IMR-90 (cell line): ENCODE measurements at regions not wholly inside any gene's neighbourhood (a gene's known extent, or its start where the extent isn't known, plus 50 kb on each side); places are given as distances from the start of the nearest gene placed in this dataset.

Experiments used
- ATAC-seq: fragments of 200-7000 bp; cut with Tn5 transposase; 2 replicates; pipeline ENCODE4 v1.9.1; 2020; ENCODE audit warnings: low read depth, mild to moderate bottlenecking, moderate library complexity
- BruUV-seq: library from RNA; stranded (reverse); fragments of 400-500 nt; replicated peaks from 2 replicates; lab custom pipeline; 2021; lab: Mats Ljungman, UMichigan
- CTCF ChIA-PET: fragments of 300-600 bp; formaldehyde crosslinking; extraction: SDS; loops from one replicate; lab custom pipeline; 2021; ENCODE audit warnings: antibody characterized with exemption; lab: Yijun Ruan, JAX
- POLR2A ChIA-PET: fragments of 300-600 bp; sonication (Branson Sonifier 250); formaldehyde crosslinking; loops from one replicate; lab custom pipeline; 2022; ENCODE audit warnings: antibody characterized with exemption; ENCODE audit not compliant: unreplicated experiment; lab: Charles Lee
- DNase-seq: peaks from one replicate; pipeline ENCODE4 v3.0.0; 2013
- H2AFZ ChIP-seq: replicated peaks from 2 replicates; pipeline ENCODE3; 2013; ENCODE audit warnings: low read length, mild to moderate bottlenecking; ENCODE audit not compliant: poor library complexity
- H2AK5ac ChIP-seq: 2 replicates; pipeline ENCODE4 v1.6.1; 2013; ENCODE audit warnings: low read depth, low read length, inconsistent platforms
- H2AK9ac ChIP-seq: replicated peaks from 2 replicates; pipeline ENCODE3; 2013; ENCODE audit warnings: mild to moderate bottlenecking, low read depth, low read length, moderate library complexity; ENCODE audit not compliant: poor library complexity
- H2BK120ac ChIP-seq: 2 replicates; pipeline ENCODE4 v1.6.1; 2013; ENCODE audit warnings: low read depth, low read length, inconsistent platforms
- H2BK15ac ChIP-seq: 3 replicates; pipeline ENCODE4 v1.6.1; 2013; ENCODE audit warnings: low read depth, low read length, inconsistent platforms
- H2BK20ac ChIP-seq: 2 replicates; pipeline ENCODE4 v1.6.1; 2013; ENCODE audit warnings: low read depth, mild to moderate bottlenecking, inconsistent platforms, low read length, moderate library complexity
- H2BK5ac ChIP-seq: 2 replicates; pipeline ENCODE4 v1.6.1; 2013; ENCODE audit warnings: mild to moderate bottlenecking, low read depth, low read length, inconsistent platforms; ENCODE audit not compliant: poor library complexity, severe bottlenecking
- H3K14ac ChIP-seq: replicated peaks from 2 replicates; pipeline ENCODE4 v1.6.1; 2013; ENCODE audit warnings: low read depth, low read length, inconsistent platforms
- H3K18ac ChIP-seq: 2 replicates; pipeline ENCODE4 v1.6.1; 2013; ENCODE audit warnings: low read depth, low read length, control low read depth
- H3K23ac ChIP-seq: 2 replicates; pipeline ENCODE4 v1.6.1; 2013; ENCODE audit warnings: low read depth, low read length, inconsistent platforms
- H3K27ac ChIP-seq: 2 replicates; pipeline ENCODE4 v1.5.1; 2013; ENCODE audit warnings: mild to moderate bottlenecking, control low read depth, low read length; ENCODE audit not compliant: insufficient read depth
- H3K27me3 ChIP-seq: 2 replicates; pipeline ENCODE4 v1.6.1; 2013; ENCODE audit warnings: low read length; ENCODE audit not compliant: control insufficient read depth, insufficient read depth
- H3K36me3 ChIP-seq: 2 replicates; pipeline ENCODE4 v1.6.1; 2013; ENCODE audit warnings: low read length, mixed read lengths; ENCODE audit not compliant: control insufficient read depth, insufficient read depth
- H3K4ac ChIP-seq: 2 replicates; pipeline ENCODE4 v1.6.1; 2013; ENCODE audit warnings: low read depth, low read length, inconsistent platforms
- H3K4me1 ChIP-seq: 2 replicates; pipeline ENCODE4 v1.6.1; 2013; ENCODE audit warnings: low read length, mixed read lengths; ENCODE audit not compliant: control insufficient read depth, insufficient read depth
- H3K4me2 ChIP-seq: 2 replicates; pipeline ENCODE4 v1.6.1; 2013; ENCODE audit warnings: low read depth, mild to moderate bottlenecking, control low read depth, low read length, moderate library complexity
- H3K4me3 ChIP-seq: 2 replicates; pipeline ENCODE4 v1.5.1; 2013; ENCODE audit warnings: low read depth, mild to moderate bottlenecking, control low read depth, low read length, moderate library complexity; ENCODE audit not compliant: insufficient read depth
- H3K56ac ChIP-seq: 2 replicates; pipeline ENCODE4 v1.6.1; 2013; ENCODE audit warnings: low read length, inconsistent platforms; ENCODE audit not compliant: insufficient read depth; ENCODE audit errors: extremely low read depth
- H3K79me1 ChIP-seq, 2 experiments: 2 replicates each; pipeline ENCODE4 v1.6.1; 2013; ENCODE audit warnings: low read length in 2 of 2, inconsistent platforms in 1 of 2, low read depth in 1 of 2
- H3K9ac ChIP-seq: 2 replicates; pipeline ENCODE4 v1.6.1; 2013; ENCODE audit warnings: low read depth, low read length, control low read depth
- H3K9me1 ChIP-seq: 2 replicates; pipeline ENCODE4 v1.6.1; 2013; ENCODE audit warnings: low read length, inconsistent platforms; ENCODE audit not compliant: insufficient read depth
- H3K9me3 ChIP-seq: 2 replicates; pipeline ENCODE4 v1.6.1; 2013; ENCODE audit warnings: low read length; ENCODE audit not compliant: control insufficient read depth, insufficient read depth
- H4K20me1 ChIP-seq: 2 replicates; pipeline ENCODE4 v1.6.1; 2013; ENCODE audit warnings: low read length, inconsistent platforms; ENCODE audit not compliant: insufficient read depth
- H4K5ac ChIP-seq: 2 replicates; pipeline ENCODE4 v1.6.1; 2013; ENCODE audit warnings: mild to moderate bottlenecking, low read depth, low read length, control low read depth
- H4K8ac ChIP-seq, 2 experiments: 2 replicates each; pipeline ENCODE4 v1.6.1; 2013; ENCODE audit warnings: low read depth in 2 of 2, low read length in 2 of 2, control low read depth in 1 of 2, inconsistent platforms in 1 of 2
- H4K91ac ChIP-seq: 2 replicates; pipeline ENCODE4 v1.6.1; 2013; ENCODE audit warnings: low read depth, low read length, inconsistent platforms; ENCODE audit not compliant: insufficient read depth
- BHLHE40 ChIP-seq: fragments of 150-350 bp; IDR thresholded peaks from 2 replicates; pipeline ENCODE4 v1.6.1; 2016; ENCODE audit warnings: mild to moderate bottlenecking, low read depth, low read length
- FOS ChIP-seq: fragments of 150-350 bp; IDR thresholded peaks from 2 replicates; pipeline ENCODE4 v1.6.1; 2016; ENCODE audit warnings: low read depth, low read length
- MAZ ChIP-seq: IDR thresholded peaks from 2 replicates; pipeline ENCODE4 v1.6.1; 2012; ENCODE audit warnings: low read depth, mild to moderate bottlenecking, low read length, improper control_type of control experiment, moderate library complexity, borderline replicate concordance
- MXI1 ChIP-seq: IDR thresholded peaks from 2 replicates; pipeline ENCODE4 v1.6.1; 2012; ENCODE audit warnings: low read depth, mild to moderate bottlenecking, low read length, moderate library complexity, borderline replicate concordance
- NFE2L2 ChIP-seq: fragments of 150-350 bp; IDR thresholded peaks from 2 replicates; pipeline ENCODE4 v1.6.1; 2016; ENCODE audit warnings: low read depth, mild to moderate bottlenecking, low read length
- POLR2A ChIP-seq: IDR thresholded peaks from 2 replicates; pipeline ENCODE4 v1.6.1; 2012; ENCODE audit warnings: mild to moderate bottlenecking, low read depth, low read length
- RAD21 ChIP-seq: IDR thresholded peaks from 2 replicates; pipeline ENCODE4 v1.6.1; 2012; ENCODE audit warnings: low read length, improper control_type of control experiment
- RCOR1 ChIP-seq: IDR thresholded peaks from 2 replicates; pipeline ENCODE4 v1.6.1; 2012; ENCODE audit warnings: mild to moderate bottlenecking, low read length, improper control_type of control experiment; ENCODE audit not compliant: insufficient replicate concordance
- RFX5 ChIP-seq: IDR thresholded peaks from 2 replicates; pipeline ENCODE4 v1.8.0; 2012; ENCODE audit warnings: low read depth, mild to moderate bottlenecking, low read length, moderate library complexity
- SMC3 ChIP-seq: fragments of 150-350 bp; IDR thresholded peaks from 2 replicates; pipeline ENCODE4 v1.6.1; 2016; ENCODE audit warnings: low read depth, mild to moderate bottlenecking, antibody characterized with exemption, low read length, moderate library complexity
- WGBS, 2 experiments: methylation state at CpG; one replicate each; pipeline versions ENCODE4 v1.1.5 to v1.1.7; 2013; ENCODE audit warnings: missing lambda C conversion rate in 2 of 2; ENCODE audit not compliant: insufficient read length in 1 of 2; ENCODE audit errors: extremely low coverage in 2 of 2; 5-methylcytosine and 5-hydroxymethylcytosine counted together
- dilution Hi-C: fragments of 300-500 bp; cut with HindIII; formaldehyde crosslinking; loops from one replicate; pipeline ENCODE4 v1.14.3; 2018; ENCODE audit warnings: low sequenced_read_pairs; ENCODE audit not compliant: unreplicated experiment
- in situ Hi-C: fragments of 300-500 bp; cut with MboI; formaldehyde crosslinking; loops from 3 replicates; pipeline ENCODE4 v1.14.3; 2019; ENCODE audit warnings: low sequenced_read_pairs, inconsistent platforms, mixed read lengths
- intact Hi-C: fragments of 100-400 bp; cut with micrococcal nuclease; formaldehyde crosslinking; loops from 2 replicates; pipeline ENCODE4 v1.10.0; 2022
- TF ChIP-seq, protein P1 (sequence below): conservative IDR thresholded peaks from 2 replicates; pipeline ENCODE4 v1.5.1; 2012; ENCODE audit warnings: mild to moderate bottlenecking, low read depth, low read length, improper control_type of control experiment
- TF ChIP-seq, protein P2 (sequence below): fragments of 150-350 bp; IDR thresholded peaks from 2 replicates; pipeline ENCODE4 v1.6.1; 2017; ENCODE audit warnings: mild to moderate bottlenecking, antibody characterized with exemption, low read length, low read depth
- TF ChIP-seq, protein P3 (sequence below): fragments of 150-350 bp; IDR thresholded peaks from 2 replicates; pipeline ENCODE4 v1.6.1; 2016; ENCODE audit warnings: low read depth, mild to moderate bottlenecking, low read length, moderate library complexity, borderline replicate concordance

DNA sequence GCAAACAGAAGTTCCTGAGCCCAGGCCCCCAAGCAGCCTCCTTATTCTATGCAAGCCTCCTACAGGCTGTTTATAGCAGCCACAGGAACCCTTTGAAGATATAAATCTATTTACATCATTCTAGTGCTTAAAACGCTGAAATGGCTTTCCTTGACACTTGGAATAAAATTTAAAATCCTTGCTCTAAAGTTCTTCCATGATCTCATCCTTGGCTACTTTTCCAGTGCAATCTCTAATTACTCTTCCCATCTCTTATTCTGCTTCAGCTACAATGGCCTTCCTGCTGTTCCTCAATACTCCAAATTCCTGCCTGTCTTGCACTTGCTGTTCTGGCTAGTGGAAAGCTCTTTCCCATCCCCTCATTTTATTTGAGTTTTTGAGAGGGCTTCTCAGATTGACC lies 634.2 kb upstream of the NR3C2 start:
- POLR2A ChIA-PET = no interaction called here
- CTCF ChIA-PET = no interaction called here
- Histone ChIP-seq H4K5ac (no peak overlapping the region), H3K27ac (no peak overlapping the region), H2AK5ac (no peak overlapping the region), H3K9me3 (no peaks in the 10 kb centered on the region), H3K4ac (no peak overlapping the region), H2AFZ (no peak overlapping the region), H3K4me1 (peaks cover 3% of the 10 kb centered on the region; the same call in 1 of the 2 replicates), H3K23ac (no peak overlapping the region), H3K9ac (no peak overlapping the region), H3K56ac (no peak overlapping the region), H2AK9ac (no peak overlapping the region), H4K91ac (no peak overlapping the region), H3K79me1 (no peaks in the 10 kb centered on the region), H3K14ac (no peak overlapping the region), H3K36me3 (no peaks in the 10 kb centered on the region), H3K27me3 (no peaks in the 10 kb centered on the region), H4K8ac (no peak overlapping the region), H2BK120ac (no peak overlapping the region), H2BK15ac (no peak overlapping the region), H3K9me1 (no peaks in the 10 kb centered on the region), H3K4me3 (no peak overlapping the region), H4K20me1 (no peaks in the 10 kb centered on the region), H2BK5ac (no peak overlapping the region), H3K4me2 (no peak overlapping the region), H2BK20ac (no peak overlapping the region), H3K18ac (no peak overlapping the region)
- dilution Hi-C loops = no loop called here
- ATAC-seq = no peak
- BruUV-seq = no TSS peak
- TF ChIP-seq POLR2A = no peak
- no peak for TF ChIP-seq RFX5
- TF ChIP-seq SMC3 = no peak
- no peak for TF ChIP-seq MXI1
- TF ChIP-seq RAD21 = no peak
- no peak for TF ChIP-seq FOS
- TF ChIP-seq, protein P1, sequence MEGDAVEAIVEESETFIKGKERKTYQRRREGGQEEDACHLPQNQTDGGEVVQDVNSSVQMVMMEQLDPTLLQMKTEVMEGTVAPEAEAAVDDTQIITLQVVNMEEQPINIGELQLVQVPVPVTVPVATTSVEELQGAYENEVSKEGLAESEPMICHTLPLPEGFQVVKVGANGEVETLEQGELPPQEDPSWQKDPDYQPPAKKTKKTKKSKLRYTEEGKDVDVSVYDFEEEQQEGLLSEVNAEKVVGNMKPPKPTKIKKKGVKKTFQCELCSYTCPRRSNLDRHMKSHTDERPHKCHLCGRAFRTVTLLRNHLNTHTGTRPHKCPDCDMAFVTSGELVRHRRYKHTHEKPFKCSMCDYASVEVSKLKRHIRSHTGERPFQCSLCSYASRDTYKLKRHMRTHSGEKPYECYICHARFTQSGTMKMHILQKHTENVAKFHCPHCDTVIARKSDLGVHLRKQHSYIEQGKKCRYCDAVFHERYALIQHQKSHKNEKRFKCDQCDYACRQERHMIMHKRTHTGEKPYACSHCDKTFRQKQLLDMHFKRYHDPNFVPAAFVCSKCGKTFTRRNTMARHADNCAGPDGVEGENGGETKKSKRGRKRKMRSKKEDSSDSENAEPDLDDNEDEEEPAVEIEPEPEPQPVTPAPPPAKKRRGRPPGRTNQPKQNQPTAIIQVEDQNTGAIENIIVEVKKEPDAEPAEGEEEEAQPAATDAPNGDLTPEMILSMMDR = no peak
- TF ChIP-seq BHLHE40 = no peak
- TF ChIP-seq NFE2L2 = no peak
- TF ChIP-seq, protein P2, sequence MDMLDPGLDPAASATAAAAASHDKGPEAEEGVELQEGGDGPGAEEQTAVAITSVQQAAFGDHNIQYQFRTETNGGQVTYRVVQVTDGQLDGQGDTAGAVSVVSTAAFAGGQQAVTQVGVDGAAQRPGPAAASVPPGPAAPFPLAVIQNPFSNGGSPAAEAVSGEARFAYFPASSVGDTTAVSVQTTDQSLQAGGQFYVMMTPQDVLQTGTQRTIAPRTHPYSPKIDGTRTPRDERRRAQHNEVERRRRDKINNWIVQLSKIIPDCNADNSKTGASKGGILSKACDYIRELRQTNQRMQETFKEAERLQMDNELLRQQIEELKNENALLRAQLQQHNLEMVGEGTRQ = no peak
- TF ChIP-seq, protein P3, sequence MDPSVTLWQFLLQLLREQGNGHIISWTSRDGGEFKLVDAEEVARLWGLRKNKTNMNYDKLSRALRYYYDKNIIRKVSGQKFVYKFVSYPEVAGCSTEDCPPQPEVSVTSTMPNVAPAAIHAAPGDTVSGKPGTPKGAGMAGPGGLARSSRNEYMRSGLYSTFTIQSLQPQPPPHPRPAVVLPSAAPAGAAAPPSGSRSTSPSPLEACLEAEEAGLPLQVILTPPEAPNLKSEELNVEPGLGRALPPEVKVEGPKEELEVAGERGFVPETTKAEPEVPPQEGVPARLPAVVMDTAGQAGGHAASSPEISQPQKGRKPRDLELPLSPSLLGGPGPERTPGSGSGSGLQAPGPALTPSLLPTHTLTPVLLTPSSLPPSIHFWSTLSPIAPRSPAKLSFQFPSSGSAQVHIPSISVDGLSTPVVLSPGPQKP = no peak
- no peak for TF ChIP-seq RCOR1
- no peak for TF ChIP-seq MAZ
- no peak for DNase-seq
- in situ Hi-C loops = no loop called here
- intact Hi-C loops = no loop called here
- 44% methylated on average over 1 of the region's 1 CpG; no CpG with 5 or more reads in 1 of the 2 experiments for WGBS, 2 experiments
